ENCODE measurements at regions not wholly inside any gene's neighbourhood (a gene's known extent, or its start where the extent isn't known, plus 50 kb on each side); places are given as distances from the start of the nearest gene placed in this dataset.

DNA sequence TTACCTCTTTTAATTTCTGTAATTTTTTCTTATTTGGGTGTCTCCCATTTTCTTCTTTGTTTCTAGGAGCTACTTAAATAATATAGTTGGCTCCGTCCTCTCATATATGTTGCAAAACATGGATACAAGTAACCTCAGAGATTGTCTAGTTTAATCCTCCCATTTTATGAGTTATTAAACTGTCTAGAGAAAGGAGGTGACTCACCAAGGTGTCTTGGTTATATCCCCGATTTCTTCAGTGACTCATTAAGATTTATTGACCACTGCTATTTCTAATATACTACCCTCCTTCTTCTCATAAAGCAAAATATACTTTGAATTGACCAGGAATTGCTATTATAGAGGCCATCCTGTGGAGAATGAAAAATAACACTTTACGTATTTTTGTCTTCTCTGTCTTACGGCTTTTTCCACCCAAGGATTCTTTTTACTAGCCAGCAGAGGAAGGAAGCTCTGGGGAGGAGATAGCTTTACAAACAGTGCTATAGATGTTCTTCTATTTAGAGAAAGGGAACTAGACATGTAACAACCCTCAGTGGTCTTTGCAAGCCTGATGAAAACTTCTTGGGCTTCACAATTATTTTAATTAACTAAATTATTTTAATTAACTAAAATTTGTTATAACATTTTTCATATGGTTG is 300.4 kb upstream of the TNP1 start:
- TF ChIP-seq, protein P1, sequence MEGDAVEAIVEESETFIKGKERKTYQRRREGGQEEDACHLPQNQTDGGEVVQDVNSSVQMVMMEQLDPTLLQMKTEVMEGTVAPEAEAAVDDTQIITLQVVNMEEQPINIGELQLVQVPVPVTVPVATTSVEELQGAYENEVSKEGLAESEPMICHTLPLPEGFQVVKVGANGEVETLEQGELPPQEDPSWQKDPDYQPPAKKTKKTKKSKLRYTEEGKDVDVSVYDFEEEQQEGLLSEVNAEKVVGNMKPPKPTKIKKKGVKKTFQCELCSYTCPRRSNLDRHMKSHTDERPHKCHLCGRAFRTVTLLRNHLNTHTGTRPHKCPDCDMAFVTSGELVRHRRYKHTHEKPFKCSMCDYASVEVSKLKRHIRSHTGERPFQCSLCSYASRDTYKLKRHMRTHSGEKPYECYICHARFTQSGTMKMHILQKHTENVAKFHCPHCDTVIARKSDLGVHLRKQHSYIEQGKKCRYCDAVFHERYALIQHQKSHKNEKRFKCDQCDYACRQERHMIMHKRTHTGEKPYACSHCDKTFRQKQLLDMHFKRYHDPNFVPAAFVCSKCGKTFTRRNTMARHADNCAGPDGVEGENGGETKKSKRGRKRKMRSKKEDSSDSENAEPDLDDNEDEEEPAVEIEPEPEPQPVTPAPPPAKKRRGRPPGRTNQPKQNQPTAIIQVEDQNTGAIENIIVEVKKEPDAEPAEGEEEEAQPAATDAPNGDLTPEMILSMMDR (IDR thresholded peaks at IDR 0.05; ENCODE audit: insufficient read depth, low read length): no peak
- no peak overlapping the region for H3K4me3 ChIP-seq (ENCODE audit: low read depth, low read length)
- DNase-seq (ENCODE audit: low read depth): no peak

DNA sequence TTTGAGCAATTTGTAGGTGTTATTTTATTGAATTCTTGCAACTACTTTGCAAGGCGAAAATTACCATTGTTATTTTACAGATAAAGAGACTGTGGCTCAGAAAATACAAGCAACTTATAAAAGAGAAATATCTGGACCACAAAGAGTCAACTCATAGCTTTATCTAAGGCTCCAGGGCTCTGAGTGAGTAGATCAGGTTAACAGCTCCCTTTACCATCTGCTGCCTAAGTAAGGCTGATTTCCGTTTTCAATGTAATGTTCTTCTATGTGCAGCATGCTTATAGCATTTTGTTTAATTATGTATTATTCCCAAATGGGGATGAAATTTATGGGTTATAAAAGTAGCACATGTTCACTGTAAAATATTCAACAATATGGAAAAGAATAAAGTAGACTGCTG is 299.1 kb upstream of the TNP1 start:
- H3K4me3 ChIP-seq (ENCODE audit: low read depth, low read length): no peak overlapping the region
- TF ChIP-seq, protein P1 (IDR thresholded peaks at IDR 0.05; ENCODE audit: insufficient read depth, low read length): no peak
- no peak for DNase-seq (ENCODE audit: low read depth)

DNA sequence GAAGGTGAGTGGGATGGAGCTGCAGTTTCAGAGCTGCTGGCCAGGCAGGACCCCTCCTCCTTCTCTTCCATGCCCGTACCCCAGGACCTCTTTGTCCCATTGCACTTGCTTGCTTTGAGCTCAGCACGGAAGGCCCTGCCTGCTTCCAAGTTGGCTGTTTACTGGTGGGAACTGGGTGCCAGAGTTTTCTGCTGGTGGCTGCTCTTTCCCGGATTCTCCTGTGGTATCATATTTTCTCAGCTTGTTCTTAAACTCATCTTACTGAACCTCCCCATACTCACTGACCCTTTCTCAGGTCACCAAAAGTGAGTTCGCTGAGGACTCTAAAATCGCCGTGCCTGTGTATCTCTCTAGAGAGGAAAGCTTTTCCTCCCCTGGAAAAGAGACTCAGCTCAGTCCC is 297.7 kb upstream of the TNP1 start:
- no peak overlapping the region for H3K4me3 ChIP-seq (ENCODE audit: low read depth, low read length)
- TF ChIP-seq, protein P1 (IDR thresholded peaks at IDR 0.05; ENCODE audit: insufficient read depth, low read length): no peak
- no peak for DNase-seq (ENCODE audit: low read depth)

DNA sequence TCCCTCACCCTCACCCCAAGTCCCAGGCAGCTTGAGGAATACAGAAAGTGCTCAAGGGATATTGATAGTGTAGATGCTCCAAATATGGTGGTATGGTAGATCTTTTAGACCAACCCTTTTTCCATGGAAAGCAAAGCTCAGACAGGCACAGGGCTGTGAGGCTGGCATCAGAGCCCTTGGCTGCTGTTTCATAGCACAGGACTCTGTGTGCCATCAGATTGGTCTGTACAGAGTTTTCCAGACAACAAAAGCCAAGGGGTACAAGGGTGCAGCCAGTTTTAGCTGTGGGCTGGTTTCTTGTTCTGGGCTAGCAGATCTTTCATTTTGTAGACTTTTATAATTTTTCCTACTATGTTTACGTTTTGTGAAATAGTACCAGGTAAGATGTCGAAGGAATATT is 296.9 kb upstream of the TNP1 start:
- no peak for DNase-seq (ENCODE audit: low read depth)
- TF ChIP-seq, protein P1 (IDR thresholded peaks at IDR 0.05; ENCODE audit: insufficient read depth, low read length): no peak
- no peak overlapping the region for H3K4me3 ChIP-seq (ENCODE audit: low read depth, low read length)

DNA sequence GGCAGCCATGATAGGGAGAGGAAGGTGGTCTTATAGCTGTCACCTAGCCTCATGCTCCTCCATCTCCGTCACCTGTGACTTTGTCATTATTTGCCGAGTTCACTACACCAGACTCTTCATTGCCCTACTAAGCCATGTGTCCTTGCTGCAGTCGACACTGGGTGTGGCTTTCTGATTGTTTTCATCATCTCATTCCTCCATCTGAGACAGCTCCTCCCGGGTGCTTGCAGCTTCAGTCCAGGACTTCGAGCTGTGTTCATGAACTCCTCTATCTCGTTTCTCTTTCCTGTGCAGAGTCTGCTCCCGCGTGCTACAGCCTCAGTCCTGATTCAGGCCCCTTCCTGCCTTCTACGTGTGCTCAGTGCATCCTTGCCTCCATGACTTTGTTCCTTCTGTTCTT is 295.1 kb upstream of the TNP1 start:
- H3K4me3 ChIP-seq (ENCODE audit: low read depth, low read length): no peak overlapping the region
- DNase-seq (ENCODE audit: low read depth): no peak
- TF ChIP-seq, protein P1 (IDR thresholded peaks at IDR 0.05; ENCODE audit: insufficient read depth, low read length): no peak

DNA sequence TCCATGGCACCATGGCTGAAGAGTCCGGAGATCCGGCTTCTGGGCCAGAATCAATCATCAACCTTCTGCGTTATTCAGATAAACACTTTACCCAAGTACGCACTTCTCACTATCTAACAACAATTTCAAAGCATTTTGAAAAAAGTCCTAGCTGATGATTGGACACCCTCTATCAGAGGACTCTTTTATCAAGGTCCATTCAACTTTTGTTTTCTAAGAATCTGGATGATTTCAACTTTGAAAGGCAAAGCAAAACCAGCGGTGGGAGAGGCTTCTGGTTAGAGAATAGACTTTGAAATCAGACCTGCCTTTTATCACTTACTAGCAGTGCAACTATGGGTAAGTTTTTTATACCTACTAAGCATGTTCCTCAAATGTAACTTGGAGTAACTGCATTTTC is 293.6 kb upstream of the TNP1 start:
- H3K4me3 ChIP-seq (ENCODE audit: low read depth, low read length): no peak overlapping the region
- no peak for DNase-seq (ENCODE audit: low read depth)
- TF ChIP-seq, protein P1 (IDR thresholded peaks at IDR 0.05; ENCODE audit: insufficient read depth, low read length): no peak

DNA sequence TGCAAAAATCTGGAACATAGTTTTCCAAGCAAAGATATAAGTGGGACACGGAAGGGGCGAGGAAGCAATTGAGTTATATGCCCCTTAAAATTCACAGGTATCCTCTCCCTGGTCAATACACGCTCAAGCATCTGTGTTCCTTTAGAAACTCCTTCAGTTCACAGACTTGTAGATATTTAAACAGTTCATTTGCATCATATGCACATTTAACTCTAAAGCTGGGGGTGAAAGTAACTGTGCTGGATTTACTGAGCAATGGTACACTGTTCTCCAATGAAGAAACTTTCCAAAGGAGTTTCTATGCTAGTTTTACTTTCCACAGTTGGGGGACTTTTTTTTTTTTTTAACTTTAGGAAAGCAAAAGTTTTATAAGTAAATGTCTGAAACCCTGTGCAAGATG is 293.0 kb upstream of the TNP1 start:
- H3K4me3 ChIP-seq (ENCODE audit: low read depth, low read length): no peak overlapping the region
- DNase-seq (ENCODE audit: low read depth): no peak
- TF ChIP-seq, protein P1 (IDR thresholded peaks at IDR 0.05; ENCODE audit: insufficient read depth, low read length): no peak

All from fibroblast of the aortic adventitia (primary cell).